NCI-H2196 treated with DMSO at 0.1 percent for 48 hours (cell line): ENCODE measurements at regions not wholly inside any gene's neighbourhood (a gene's known extent, or its start where the extent isn't known, plus 50 kb on each side); places are given as distances from the start of the nearest gene placed in this dataset.

Experiments used
- DNase-seq: peaks from one replicate; lab custom pipeline; 2025; ENCODE audit not compliant: unreplicated experiment; lab: John Stamatoyannopoulos, UW

GRCh38 chr10:130368761-130369560 is 232.8 kb downstream of the GLRX3 start:
- DNase-seq = no peak

- no peak for DNase-seq
Measured at GRCh38 chr10:130369645-130370381, 233.6 kb downstream of the GLRX3 start.

- no peak for DNase-seq
Measured at GRCh38 chr10:130370721-130371120, 234.5 kb downstream of the GLRX3 start.

- no peak for DNase-seq
Measured at GRCh38 chr10:130371156-130371555, 235.0 kb downstream of the GLRX3 start.

GRCh38 chr10:130371666-130372065 is 235.5 kb downstream of the GLRX3 start:
- DNase-seq = no peak

GRCh38 chr10:130372222-130372621 is 236.0 kb downstream of the GLRX3 start:
- no peak for DNase-seq

- no peak for DNase-seq
Measured at GRCh38 chr10:130372866-130373265, 236.7 kb downstream of the GLRX3 start.

- no peak for DNase-seq
Measured at GRCh38 chr10:130377986-130378540, 241.9 kb downstream of the GLRX3 start.

- no peak for DNase-seq
Measured at GRCh38 chr10:130378556-130379400, 242.6 kb downstream of the GLRX3 start.

- no peak for DNase-seq
Measured at GRCh38 chr10:130380056-130380455, 243.9 kb downstream of the GLRX3 start.

GRCh38 chr10:130382031-130382430 is 245.8 kb downstream of the GLRX3 start:
- DNase-seq = no peak

GRCh38 chr10:130387936-130388580 is 251.9 kb downstream of the GLRX3 start:
- DNase-seq = peak; percentile 17

- no peak for DNase-seq
Measured at GRCh38 chr10:130388746-130389145, 252.6 kb downstream of the GLRX3 start.

- no peak for DNase-seq
Measured at GRCh38 chr10:130389906-130390305, 253.7 kb downstream of the GLRX3 start.

GRCh38 chr10:130392031-130392430 is 255.8 kb downstream of the GLRX3 start:
- DNase-seq = no peak

- no peak for DNase-seq
Measured at GRCh38 chr10:130393342-130393741, 257.2 kb downstream of the GLRX3 start.

GRCh38 chr10:130394832-130395231 is 258.6 kb downstream of the GLRX3 start:
- DNase-seq = no peak

GRCh38 chr10:130395248-130395936 is 259.2 kb downstream of the GLRX3 start:
- DNase-seq = no peak

GRCh38 chr10:130396044-130396443 is 259.9 kb downstream of the GLRX3 start:
- DNase-seq = no peak
